WTC11 (cell line): ENCODE measurements at regions not wholly inside any gene's neighbourhood (a gene's known extent, or its start where the extent isn't known, plus 50 kb on each side); places are given as distances from the start of the nearest gene placed in this dataset.

Experiments used
- ATF3 ChIP-seq: sonication (generic); formaldehyde crosslinking; conservative IDR thresholded peaks from 2 replicates; pipeline ENCODE4 v1.8.1; 2022; ENCODE audit warnings: mild to moderate bottlenecking, missing genetic modification reagents
- CREM ChIP-seq: sonication (generic); formaldehyde crosslinking; IDR thresholded peaks from 2 replicates; pipeline ENCODE4 v1.8.1; 2022; ENCODE audit warnings: mild to moderate bottlenecking, missing genetic modification reagents, moderate library complexity
- GABPB1 ChIP-seq: sonication (generic); formaldehyde crosslinking; IDR thresholded peaks from 2 replicates; pipeline ENCODE4 v1.8.1; 2023; ENCODE audit warnings: mild to moderate bottlenecking, missing genetic modification reagents
- MAX ChIP-seq: sonication (generic); formaldehyde crosslinking; IDR thresholded peaks from 2 replicates; pipeline ENCODE4 v1.8.0; 2022; ENCODE audit warnings: mild to moderate bottlenecking, missing genetic modification reagents
- NR3C1 ChIP-seq: sonication (generic); formaldehyde crosslinking; conservative IDR thresholded peaks from 2 replicates; pipeline ENCODE4 v1.8.1; 2023; ENCODE audit warnings: low read depth, mild to moderate bottlenecking, missing genetic modification reagents
- ZBTB21 ChIP-seq: sonication (generic); formaldehyde crosslinking; IDR thresholded peaks from 2 replicates; pipeline ENCODE4 v1.8.1; 2023; ENCODE audit warnings: mild to moderate bottlenecking, missing genetic modification reagents, borderline replicate concordance
- TF ChIP-seq, protein P1 (sequence below): fragments of 200-600 bp; IDR thresholded peaks from 2 replicates; pipeline ENCODE4 v1.8.0; 2022; ENCODE audit warnings: antibody characterized with exemption

GRCh38 chr16:85182286-85182685 is 70.0 kb upstream of the CIBAR2 start:
- TF ChIP-seq, protein P1, sequence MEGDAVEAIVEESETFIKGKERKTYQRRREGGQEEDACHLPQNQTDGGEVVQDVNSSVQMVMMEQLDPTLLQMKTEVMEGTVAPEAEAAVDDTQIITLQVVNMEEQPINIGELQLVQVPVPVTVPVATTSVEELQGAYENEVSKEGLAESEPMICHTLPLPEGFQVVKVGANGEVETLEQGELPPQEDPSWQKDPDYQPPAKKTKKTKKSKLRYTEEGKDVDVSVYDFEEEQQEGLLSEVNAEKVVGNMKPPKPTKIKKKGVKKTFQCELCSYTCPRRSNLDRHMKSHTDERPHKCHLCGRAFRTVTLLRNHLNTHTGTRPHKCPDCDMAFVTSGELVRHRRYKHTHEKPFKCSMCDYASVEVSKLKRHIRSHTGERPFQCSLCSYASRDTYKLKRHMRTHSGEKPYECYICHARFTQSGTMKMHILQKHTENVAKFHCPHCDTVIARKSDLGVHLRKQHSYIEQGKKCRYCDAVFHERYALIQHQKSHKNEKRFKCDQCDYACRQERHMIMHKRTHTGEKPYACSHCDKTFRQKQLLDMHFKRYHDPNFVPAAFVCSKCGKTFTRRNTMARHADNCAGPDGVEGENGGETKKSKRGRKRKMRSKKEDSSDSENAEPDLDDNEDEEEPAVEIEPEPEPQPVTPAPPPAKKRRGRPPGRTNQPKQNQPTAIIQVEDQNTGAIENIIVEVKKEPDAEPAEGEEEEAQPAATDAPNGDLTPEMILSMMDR = no peak
- TF ChIP-seq CREM (CRISPR knock-in tag) (no peak), NR3C1 (no peak), MAX (CRISPR knock-in tag) (no peak), GABPB1 (CRISPR knock-in tag) (no peak), ZBTB21 (CRISPR knock-in tag) (no peak), ATF3 (CRISPR knock-in tag) (no peak)
